ENCODE measurements at regions not wholly inside any gene's neighbourhood (a gene's known extent, or its start where the extent isn't known, plus 50 kb on each side); places are given as distances from the start of the nearest gene placed in this dataset.

DNA sequence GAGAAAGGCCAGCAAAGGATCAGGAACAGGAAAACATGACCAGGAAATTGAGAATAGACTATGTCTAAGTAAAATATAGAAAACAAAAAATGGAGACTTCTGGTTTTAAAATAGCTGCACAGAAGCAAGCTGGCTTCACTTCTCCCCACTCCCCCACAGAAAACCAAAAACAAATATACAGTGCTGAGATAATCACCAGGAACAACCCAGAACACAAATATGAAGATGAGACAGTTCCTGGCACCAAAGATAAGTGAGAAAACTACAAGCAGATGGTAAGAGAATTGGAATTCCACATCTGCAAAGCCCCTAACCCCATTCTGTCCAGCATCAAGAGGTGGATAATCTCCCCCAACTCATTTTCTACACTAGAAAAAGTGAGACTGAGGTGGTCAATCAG lies 397.7 kb downstream of the SUCLA2 start:
- TF ChIP-seq POLR2A (IDR thresholded peaks at IDR 0.05; ENCODE audit: low read depth, low read length), result no peak
- TF ChIP-seq POLR2AphosphoS5 (IDR thresholded peaks at IDR 0.05; ENCODE audit: low read depth, low read length), result no peak
- TF ChIP-seq TAF1 (IDR thresholded peaks at IDR 0.05; ENCODE audit: low read depth, low read length), result no peak
